IPS DF 4.7 (cell line): ENCODE measurements at regions not wholly inside any gene's neighbourhood (a gene's known extent, or its start where the extent isn't known, plus 50 kb on each side); places are given as distances from the start of the nearest gene placed in this dataset.
"Not testable (repeated sequence)": the region's sequence is repeated elsewhere in the genome, so short reads cannot be mapped to it uniquely, and the experiment has no call there.

ENCODE experiments used
- DNase-seq: peaks from one replicate; pipeline ENCODE4 v3.0.0-alpha.2; 2013; ENCODE audit warnings: low spot score; ENCODE audit errors: extremely low read depth

- no peak for DNase-seq
Observed at GRCh38 chr4:130056286-130056685, 960.3 kb downstream of the C4orf33 start.

DNA sequence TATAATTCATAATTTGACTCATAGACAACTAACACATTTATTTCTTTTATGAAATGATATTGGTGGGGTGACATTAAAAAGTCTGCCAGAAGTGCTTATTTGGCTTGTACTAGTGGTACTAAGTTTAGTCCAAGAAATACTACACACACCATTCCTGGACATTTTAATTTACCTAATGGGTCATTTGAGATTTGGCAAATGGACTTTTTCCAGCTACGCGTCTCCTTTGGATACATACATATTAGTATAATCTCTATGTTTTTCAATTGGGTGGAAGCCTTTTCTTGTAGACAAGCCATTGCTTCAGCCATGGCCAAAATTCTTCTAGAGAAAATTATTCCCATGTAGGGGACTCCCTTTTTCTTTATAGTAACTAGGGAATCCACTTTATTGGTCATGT lies 968.5 kb downstream of the C4orf33 start:
- no peak for DNase-seq

GRCh38 chr4:130067419-130067818 lies 971.5 kb downstream of the C4orf33 start:
- DNase-seq = no peak

GRCh38 chr4:130068072-130068471 lies 972.1 kb downstream of the C4orf33 start:
- DNase-seq = no peak

GRCh38 chr4:130071746-130072145 lies 975.8 kb downstream of the C4orf33 start:
- DNase-seq = no peak

DNA sequence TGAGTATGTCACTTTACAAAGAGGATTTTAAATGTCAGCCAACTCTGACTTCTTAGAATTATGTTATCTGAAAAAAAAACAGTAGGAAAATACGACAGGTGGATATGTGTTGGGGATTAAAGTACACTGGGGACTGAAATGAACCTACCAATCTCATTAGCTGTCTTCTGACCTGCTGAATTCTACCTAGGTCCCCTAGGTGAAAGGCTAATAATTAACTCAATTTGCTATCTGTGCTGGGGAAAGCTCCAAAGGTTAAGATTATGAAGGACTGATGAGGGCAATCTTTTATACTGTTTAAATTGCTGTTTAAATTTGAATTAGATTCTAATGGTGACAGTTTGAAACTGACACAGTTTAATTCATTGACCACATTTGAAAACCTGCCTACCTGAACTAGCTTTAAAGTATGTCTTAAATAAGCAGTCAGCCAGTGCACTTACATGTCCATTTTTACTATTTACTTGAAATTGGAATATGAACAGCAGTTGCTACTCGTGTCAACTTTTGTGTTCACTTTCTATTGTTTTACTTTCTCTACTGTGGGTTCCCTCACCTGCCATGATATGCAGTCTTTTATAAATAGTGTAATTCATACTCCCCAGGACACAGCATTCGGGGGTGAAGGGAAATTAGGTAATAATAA lies 977.3 kb downstream of the C4orf33 start:
- DNase-seq = no peak

DNA sequence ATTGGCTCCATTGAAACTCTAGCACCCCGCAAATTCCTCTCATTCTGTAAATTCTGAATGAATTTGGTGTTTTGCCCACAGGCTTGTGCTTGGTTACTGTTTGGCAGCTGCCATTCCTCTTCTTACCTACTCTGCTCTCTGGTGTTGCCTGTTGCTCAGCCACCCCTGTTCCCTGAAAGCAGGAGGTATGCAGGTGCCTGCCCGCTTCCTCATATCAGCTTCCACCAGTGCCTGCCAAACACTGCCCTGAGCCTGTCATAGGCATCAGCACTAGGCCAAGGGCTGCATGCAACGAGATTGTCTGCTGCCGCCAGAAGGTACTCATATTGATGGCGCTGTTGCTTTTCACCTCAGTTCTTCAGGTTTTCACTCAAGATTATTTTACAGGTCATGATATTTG lies 978.1 kb downstream of the C4orf33 start:
- no peak for DNase-seq

DNA sequence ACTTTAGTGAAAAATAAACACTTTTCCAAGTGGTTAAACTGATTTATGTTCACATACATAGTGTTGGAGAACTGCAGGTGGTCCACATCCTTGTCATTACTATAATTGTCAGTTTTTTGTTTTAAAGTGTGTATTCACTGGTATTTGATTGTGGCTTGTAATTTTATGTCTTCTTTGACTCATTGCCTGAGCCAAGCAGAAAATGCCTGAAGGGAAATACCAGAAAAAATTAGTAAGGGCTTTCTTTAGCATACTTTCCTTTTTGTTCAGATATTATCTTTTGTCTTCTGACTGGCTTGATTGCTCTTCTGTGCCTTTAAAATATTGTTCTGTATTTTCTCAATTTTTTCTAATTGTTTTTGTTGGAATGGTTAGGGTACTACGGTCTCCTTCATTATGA lies 981.3 kb downstream of the C4orf33 start:
- no peak for DNase-seq

DNA sequence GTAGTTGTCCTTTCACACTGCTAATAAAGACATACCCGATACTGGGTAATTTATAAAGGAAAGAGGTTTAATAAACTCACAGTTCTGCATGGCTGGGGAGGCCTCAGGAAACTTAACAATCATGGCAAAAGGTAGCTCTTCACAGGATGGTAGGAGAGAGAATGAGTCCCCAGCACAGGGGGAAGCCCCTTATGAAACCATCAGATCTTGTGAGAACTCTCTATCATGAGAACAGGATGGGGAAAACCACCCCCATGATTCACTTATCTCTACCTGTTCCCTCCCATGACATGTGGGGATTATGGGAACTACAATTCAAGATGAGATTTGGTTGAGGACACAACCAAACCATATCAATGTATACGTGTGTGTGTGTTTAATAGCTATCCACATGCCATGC lies 983.1 kb downstream of the C4orf33 start:
- DNase-seq = not testable (repeated sequence)

DNA sequence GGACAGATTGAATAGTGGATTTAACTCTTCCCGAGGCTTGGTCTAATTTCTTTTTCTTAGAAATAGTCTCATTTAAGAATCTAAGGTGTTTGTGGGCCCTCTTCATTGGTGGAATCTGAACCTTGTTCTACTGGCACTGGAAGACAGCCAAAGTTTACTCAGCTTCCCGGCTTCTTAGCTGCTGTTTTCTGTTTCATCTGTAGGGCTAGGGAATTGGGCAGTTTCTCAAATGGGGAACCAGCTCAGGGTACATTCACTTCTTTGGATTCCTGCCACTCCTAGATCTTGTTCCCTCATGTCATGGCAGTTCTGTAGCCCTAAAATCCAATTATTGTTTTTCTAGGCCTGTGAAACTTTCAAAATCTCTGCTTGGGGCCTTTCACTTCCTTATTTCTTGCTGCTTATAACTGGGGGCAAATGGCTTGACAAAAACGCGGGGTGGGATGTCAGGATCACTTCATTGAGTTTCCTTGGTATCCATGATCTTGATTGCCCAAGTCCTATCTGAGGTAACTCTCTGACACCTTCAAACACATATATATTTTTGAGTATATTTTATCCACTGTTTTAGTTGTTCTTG lies 985.0 kb downstream of the C4orf33 start:
- DNase-seq = no peak

- no peak for DNase-seq
Observed at GRCh38 chr4:130090427-130090826, 994.5 kb downstream of the C4orf33 start.

DNA sequence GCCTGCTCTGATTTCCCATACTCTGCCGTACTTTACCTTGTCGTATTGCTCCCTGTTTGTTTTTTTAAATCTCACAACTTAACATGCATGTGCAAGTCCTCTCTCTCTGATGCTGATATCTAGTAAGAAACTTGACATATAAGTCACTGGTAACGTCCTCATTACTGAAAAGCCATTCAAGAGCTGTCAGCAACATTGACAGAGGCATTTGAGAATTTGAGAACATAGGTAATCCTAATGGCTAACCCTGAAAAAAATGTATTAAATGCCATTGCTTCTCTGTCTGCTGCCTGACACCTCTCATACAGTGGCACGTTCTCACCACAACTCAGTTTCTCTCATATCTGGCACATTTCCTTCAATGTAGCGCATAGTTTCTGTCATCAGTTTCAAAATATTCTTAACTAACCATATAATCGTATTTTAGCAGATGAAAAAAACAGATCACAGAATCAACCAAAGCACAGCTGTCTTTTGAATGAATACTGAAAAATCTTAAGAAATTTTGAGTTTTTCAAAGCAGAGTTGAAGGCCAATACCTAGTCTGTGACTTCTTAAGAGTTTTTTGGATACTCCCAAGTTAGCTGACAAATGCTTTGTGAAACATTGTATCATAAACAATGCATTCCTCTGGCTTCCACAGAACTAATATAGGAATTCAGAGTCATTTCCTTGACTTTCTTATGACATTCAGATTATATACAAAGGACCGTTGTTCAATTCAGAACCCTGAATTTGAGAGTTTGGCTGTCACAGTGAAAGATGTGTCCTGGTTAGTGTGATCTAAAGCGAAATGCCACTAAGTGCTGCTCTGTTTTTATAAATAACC lies 996.4 kb downstream of the C4orf33 start:
- no peak for DNase-seq

DNA sequence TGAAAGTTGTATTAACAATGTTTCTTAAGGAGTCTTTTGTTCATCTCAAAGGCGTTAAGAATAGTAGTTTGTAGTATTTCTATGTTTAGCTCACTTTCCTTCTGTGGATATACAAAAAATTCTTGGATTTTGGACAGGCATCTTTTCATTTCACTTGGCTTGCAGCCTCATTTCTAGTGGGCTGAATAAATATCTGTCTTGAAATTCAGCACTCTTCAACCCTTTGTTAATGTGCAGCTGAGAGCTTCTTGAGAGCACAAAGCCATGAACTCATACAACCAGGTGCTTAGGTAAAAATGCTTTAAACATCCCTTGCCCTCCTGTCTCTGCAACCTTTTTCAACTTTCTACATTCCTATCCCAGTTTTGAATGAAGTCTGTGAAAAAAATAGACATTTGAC lies 1003.2 kb downstream of the C4orf33 start:
- no peak for DNase-seq

DNA sequence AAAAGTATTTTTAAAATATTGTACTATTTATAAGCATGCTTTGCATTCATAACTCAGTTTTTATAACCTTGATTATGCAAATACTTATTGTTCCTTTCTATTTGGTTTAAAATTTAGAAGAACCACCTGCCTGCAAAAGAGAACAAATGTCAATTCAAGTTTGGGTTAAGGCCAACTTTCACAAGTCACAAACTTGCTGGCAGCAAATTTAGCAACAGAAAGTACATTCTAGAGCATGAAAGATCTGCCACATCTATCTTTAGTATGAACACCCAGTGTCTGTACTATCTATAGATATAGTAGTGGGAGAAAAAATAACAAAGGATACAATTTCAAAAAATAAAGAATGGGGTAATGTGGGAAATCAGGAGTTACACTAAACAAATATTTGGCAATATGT lies 1014.2 kb downstream of the C4orf33 start:
- DNase-seq = no peak

GRCh38 chr4:130110770-130111169 lies 1014.8 kb downstream of the C4orf33 start:
- DNase-seq = no peak

DNA sequence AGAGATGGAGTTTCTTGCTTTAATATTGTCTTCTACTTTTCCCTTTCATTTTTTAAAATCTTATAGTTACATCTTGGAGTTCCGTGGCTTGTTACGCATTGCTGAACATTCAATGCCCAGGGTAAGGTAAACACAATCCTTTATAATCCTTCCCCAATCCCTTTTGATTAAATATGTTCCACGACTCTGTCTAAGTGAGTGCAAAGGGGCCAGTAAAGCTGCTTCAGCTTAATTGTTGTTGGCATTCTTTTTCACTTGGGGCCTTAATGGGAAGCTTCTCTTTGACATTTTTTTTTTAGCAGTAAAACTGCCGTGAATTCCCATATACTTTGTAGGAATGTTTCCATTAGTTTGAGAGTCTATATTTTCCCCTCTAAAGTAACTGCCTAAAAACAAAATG lies 1028.1 kb downstream of the C4orf33 start:
- DNase-seq = no peak

GRCh38 chr4:130125467-130125866 lies 1029.5 kb downstream of the C4orf33 start:
- DNase-seq = no peak

DNA sequence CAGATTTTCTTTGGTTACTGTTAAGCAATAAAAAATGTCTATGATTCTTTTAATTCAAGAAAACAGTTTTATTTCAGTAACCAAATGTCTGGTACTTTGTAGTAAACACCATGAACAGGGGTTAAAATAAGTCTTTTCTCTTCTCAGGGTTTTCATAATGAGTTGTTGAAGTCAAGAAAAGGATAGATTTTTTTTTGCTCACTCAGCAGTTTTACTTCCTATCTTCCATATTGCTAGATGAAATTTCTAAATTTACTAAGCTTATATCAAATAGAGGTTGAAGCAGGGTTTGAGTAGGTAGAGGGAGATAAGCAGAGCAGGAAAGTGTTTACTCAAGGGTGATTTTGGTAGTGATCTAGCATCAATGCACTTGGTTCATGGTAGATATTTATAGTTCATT lies 1031.3 kb downstream of the C4orf33 start:
- no peak for DNase-seq

DNA sequence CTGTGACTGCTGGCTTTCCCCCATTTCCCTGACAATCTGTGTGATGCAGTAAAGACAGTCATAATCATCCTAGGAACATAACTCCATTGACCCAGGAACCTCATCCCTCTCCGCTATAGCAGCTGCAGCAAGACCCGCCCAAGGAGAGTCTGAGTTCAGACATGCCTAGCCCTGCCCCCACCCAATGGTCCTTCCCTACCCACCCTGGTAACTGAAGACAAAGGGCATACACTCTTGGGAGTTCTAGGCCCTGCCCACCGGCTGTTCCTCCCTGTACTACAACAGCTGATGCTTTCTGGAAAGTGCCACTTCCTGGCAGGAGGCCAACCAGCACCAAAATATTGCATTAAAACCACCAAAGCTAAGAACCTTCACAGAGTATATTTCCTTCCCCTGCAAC lies 1035.6 kb downstream of the C4orf33 start:
- DNase-seq = no peak

GRCh38 chr4:130141651-130142050 lies 1045.7 kb downstream of the C4orf33 start:
- DNase-seq = no peak

- no peak for DNase-seq
Observed at GRCh38 chr4:130143656-130144055, 1047.7 kb downstream of the C4orf33 start.

DNA sequence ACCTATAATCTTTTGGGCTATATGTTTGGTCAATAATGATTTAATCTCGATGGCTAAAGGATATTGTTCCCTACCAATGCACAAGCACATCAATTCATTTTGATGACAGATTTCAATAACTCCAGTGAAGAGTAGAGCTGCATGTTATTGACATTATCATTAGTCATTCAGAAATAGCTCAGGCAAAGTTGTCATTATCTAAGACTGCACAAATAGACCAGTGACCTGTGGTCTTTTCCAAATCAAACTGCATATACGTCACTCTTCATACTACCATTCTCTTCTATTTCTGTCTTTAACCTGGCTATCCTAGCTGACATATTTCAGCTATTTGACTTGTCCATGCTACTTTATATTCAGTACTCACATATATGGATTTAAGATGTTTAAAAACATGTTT lies 1050.8 kb downstream of the C4orf33 start:
- no peak for DNase-seq

- DNase-seq = peak; percentile 14
Observed at GRCh38 chr4:130147641-130148040, 1051.7 kb downstream of the C4orf33 start.
